Peyer's patch (tissue), 4 donors: ENCODE measurements at regions not wholly inside any gene's neighbourhood (a gene's known extent, or its start where the extent isn't known, plus 50 kb on each side); places are given as distances from the start of the nearest gene placed in this dataset.

Experiments
- DNase-seq, 3 donors: peaks; one replicate each; pipeline ENCODE4 v3.0.0-alpha.2; 2017 to 2019
- H3K27ac ChIP-seq, 4 donors: fragments of 200-600 bp; sonication (generic); one replicate each; pipeline ENCODE4 v1.5.1; 2016 to 2019
- H3K27me3 ChIP-seq, 2 donors: fragments of 200-600 bp; sonication (generic); one replicate each; pipeline ENCODE4 v1.5.1; 2019
- H3K36me3 ChIP-seq, 3 donors: fragments of 200-600 bp; sonication (generic); one replicate each; pipeline ENCODE4 v1.5.1; 2016 to 2019
- H3K4me1 ChIP-seq, 4 donors: fragments of 200-600 bp; sonication (generic); one replicate each; pipeline ENCODE4 v1.5.1; 2016 to 2019
- H3K4me3 ChIP-seq, 4 donors: fragments of 200-600 bp; sonication (generic); 1 replicate in 3 of 4; 2 replicates in 1 of 4; pipeline ENCODE4 v1.5.1; 2016 to 2019; ENCODE audit warnings: mild to moderate bottlenecking in 1 of 4
- H3K9me3 ChIP-seq, 4 donors: fragments of 200-600 bp; sonication (generic); one replicate each; pipeline ENCODE4 v1.5.1; 2016 to 2019; ENCODE audit warnings: mild to moderate bottlenecking in 1 of 4
- POLR2A ChIP-seq, 2 donors: fragments of 450-650 bp; IDR thresholded peaks; one replicate each; pipeline ENCODE4 v1.5.1; 2017; ENCODE audit warnings: antibody characterized with exemption in 2 of 2, mild to moderate bottlenecking in 2 of 2, moderate library complexity in 2 of 2
- TF ChIP-seq, protein P1 (sequence below), 6 experiments: fragments of 450-650 bp in 4 of 6; fragments of 200-600 bp in 2 of 6; sonication (generic) in 1 of 6; IDR thresholded peaks; one replicate each; pipeline ENCODE4 v1.5.1; 2017 to 2019; ENCODE audit warnings: antibody characterized with exemption in 6 of 6, mild to moderate bottlenecking in 3 of 6, moderate library complexity in 1 of 6

DNA sequence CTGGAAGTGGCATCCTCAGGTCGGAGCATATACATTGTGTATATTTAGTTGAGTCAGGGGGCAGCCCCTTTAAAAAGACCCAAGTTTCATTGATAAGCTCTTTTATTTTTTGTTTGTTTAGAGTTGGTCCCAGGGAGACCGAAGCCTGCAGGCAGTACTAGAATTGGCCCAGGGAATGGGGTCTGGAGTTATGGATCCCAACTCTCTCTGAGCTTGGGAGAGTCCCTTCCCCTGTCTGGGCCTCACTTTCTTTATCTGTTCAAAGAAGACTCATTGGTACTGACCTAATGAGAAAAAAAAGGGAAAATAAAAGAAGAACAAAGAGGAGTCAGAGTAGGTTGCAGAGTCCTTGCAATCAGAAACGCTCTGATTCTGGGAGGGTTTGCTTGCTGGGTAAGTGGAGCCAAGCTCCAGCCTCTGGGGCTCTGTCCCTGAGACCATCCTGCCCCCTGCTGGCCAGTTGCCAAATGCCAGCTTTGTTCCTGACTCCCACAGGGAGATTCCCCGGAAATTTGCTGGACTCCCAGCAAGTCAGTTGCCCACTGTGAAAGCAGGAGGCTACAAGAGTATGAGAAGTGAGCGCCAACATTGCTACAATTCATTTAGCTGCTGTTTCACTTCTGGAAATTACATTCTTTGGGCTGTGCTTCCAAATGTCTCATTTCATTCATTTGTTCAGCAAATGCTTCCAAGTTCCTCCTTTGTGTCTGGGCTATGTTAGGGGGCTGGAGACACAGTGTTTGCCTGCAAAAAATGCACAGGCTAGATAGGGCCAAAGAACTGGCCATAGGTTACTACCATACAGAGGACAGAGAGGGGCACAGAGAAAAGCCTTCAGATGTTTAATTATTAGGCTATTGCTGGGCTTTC lies 156.2 kb downstream of the MELK start:
- H3K4me1 ChIP-seq: no peaks in the 10 kb centered on the region
- H3K4me3 ChIP-seq: no peak overlapping the region
- no peaks in the 10 kb centered on the region for H3K27me3 ChIP-seq
- H3K9me3 ChIP-seq: no peaks in the 10 kb centered on the region
- TF ChIP-seq, protein P1, sequence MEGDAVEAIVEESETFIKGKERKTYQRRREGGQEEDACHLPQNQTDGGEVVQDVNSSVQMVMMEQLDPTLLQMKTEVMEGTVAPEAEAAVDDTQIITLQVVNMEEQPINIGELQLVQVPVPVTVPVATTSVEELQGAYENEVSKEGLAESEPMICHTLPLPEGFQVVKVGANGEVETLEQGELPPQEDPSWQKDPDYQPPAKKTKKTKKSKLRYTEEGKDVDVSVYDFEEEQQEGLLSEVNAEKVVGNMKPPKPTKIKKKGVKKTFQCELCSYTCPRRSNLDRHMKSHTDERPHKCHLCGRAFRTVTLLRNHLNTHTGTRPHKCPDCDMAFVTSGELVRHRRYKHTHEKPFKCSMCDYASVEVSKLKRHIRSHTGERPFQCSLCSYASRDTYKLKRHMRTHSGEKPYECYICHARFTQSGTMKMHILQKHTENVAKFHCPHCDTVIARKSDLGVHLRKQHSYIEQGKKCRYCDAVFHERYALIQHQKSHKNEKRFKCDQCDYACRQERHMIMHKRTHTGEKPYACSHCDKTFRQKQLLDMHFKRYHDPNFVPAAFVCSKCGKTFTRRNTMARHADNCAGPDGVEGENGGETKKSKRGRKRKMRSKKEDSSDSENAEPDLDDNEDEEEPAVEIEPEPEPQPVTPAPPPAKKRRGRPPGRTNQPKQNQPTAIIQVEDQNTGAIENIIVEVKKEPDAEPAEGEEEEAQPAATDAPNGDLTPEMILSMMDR (IDR thresholded peaks at IDR 0.05): peak; percentile 50 to 78 (median 72)
- no peak for TF ChIP-seq POLR2A (IDR thresholded peaks at IDR 0.05)
- no peaks in the 10 kb centered on the region for H3K36me3 ChIP-seq
- peak; percentile 65 to 88 (median 81) for DNase-seq
- H3K27ac ChIP-seq: no peak overlapping the region

DNA sequence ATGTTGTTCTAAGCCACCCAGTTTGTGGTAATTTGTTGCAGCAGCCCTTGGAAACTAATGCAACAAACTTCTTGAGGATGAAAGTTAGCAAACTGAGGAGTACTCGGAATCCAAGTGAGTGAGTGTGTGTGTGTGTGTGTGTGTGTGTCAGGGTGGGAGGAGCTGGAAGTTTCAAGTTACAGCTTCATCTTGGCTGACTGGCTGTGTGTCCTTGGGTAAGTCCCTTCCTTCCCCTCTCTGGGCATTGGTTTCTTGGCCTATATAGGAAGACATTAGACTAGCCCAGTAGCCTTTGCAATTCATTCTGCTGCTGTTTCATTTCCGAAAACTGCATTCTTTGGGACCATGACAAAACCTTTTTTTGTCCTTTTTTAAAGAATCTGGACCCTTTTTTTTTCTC lies 157.2 kb downstream of the MELK start:
- no peaks in the 10 kb centered on the region for H3K36me3 ChIP-seq
- no peak for TF ChIP-seq POLR2A (IDR thresholded peaks at IDR 0.05)
- TF ChIP-seq, protein P1 (IDR thresholded peaks at IDR 0.05): no peak
- H3K27ac ChIP-seq: no peak overlapping the region
- H3K27me3 ChIP-seq: no peaks in the 10 kb centered on the region
- no peaks in the 10 kb centered on the region for H3K4me1 ChIP-seq
- no peaks in the 10 kb centered on the region for H3K9me3 ChIP-seq
- H3K4me3 ChIP-seq: no peak overlapping the region
- DNase-seq: no peak

- no peaks in the 10 kb centered on the region for H3K27me3 ChIP-seq
- TF ChIP-seq, protein P1 (IDR thresholded peaks at IDR 0.05): no peak
- TF ChIP-seq POLR2A (IDR thresholded peaks at IDR 0.05): no peak
- no peak for DNase-seq
Observed at GRCh38 chr9:36730414-36730813, 157.7 kb downstream of the MELK start.

DNA sequence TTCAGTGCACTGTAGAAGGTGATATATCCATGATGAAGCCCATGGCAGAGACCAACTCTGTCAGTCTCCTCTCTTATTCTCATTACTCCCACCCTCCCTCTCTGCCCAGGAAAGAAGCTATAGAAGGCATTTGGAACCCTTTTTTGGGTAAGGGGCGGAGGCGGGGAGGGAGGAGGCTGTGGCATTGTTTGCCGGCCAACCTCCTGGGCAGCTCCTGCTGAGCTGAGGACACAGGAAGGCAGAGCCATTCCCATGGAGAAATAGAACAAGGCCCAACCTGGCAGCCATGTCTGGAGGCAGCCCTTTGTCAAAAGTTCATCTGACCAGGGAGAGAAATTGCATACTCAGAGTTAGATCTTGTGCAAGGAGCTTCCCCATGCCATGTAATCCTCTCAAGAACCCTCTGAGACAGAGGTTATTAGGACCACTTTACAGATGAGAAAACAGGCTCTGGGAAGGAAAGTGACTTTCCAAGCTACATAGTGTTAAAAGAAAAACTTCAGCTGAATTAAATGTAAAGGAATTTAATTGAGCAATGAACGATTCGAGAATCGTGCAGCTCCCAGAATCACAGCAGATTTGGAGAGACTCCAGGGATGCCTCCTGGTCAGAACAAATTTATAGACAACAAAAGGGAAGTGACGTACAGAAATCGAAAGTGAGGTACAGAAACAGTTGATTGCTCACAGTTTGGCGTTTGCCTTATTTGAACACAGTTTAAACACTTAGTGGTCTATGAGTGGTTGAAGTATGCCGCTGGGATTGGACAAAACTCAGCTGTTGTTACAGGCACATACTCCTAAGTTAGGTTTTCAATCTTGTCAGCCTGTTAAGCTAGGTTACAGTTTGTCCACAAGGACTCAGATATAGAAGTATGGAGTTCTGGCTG lies 158.6 kb downstream of the MELK start:
- Histone ChIP-seq H3K36me3 (no peaks in the 10 kb centered on the region), H3K27ac (no peak overlapping the region), H3K4me1 (no peaks in the 10 kb centered on the region), H3K4me3 (no peak overlapping the region), H3K27me3 (no peaks in the 10 kb centered on the region), H3K9me3 (no peaks in the 10 kb centered on the region)
- DNase-seq: no peak
- no peak for TF ChIP-seq POLR2A (IDR thresholded peaks at IDR 0.05)
- TF ChIP-seq, protein P1 (IDR thresholded peaks at IDR 0.05): no peak

More at GRCh38 chr9:36730414-36730813, 157.7 kb downstream of the MELK start:
- Histone ChIP-seq H3K4me3 (no peak overlapping the region), H3K27ac (no peak overlapping the region), H3K4me1 (no peaks in the 10 kb centered on the region), H3K36me3 (no peaks in the 10 kb centered on the region), H3K9me3 (no peaks in the 10 kb centered on the region)

DNA sequence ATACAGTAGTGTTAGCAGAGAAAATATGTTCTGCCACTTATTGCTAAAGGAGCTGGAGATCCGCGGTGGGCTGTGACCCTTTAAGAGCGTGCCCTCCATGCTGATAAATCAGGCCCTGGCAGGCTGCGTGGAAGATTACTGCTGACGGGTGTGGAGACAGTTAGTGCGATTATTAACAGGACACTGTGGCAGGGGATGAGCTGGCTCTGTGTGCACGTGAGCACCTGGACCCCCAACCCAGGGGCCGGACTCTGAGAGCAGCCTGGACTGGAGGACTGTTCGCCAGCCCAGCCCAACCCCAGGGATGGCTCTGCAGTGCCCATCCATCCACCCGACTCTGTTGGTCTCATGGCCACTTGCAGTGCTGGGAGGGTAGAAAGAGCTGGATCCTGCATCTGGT lies 162.0 kb downstream of the MELK start:
- DNase-seq: no peak
- Histone ChIP-seq H3K4me1 (no peaks in the 10 kb centered on the region), H3K27ac (no peak overlapping the region), H3K27me3 (peaks cover 0 to 6% of the 10 kb centered on the region in 2 donors), H3K9me3 (no peaks in the 10 kb centered on the region), H3K4me3 (no peak overlapping the region), H3K36me3 (no peaks in the 10 kb centered on the region)
- TF ChIP-seq, protein P1 (IDR thresholded peaks at IDR 0.05): no peak
- no peak for TF ChIP-seq POLR2A (IDR thresholded peaks at IDR 0.05)
